Memory B cell (primary cell): ENCODE measurements at regions not wholly inside any gene's neighbourhood (a gene's known extent, or its start where the extent isn't known, plus 50 kb on each side); places are given as distances from the start of the nearest gene placed in this dataset.

Experiments
- ATAC-seq: fragments of 150-1000 bp; cut with Tn5 transposase; 2 replicates; pipeline ENCODE4 v1.10.0; 2021; ENCODE audit warnings: low read depth, mild to moderate bottlenecking, moderate library complexity
- DNase-seq, 2 donors: peaks; one replicate each; pipeline ENCODE4 v3.0.0; 2022; ENCODE audit warnings: low spot score in 2 of 2
- H3K27ac Mint-ChIP-seq: one replicate; pipeline ENCODE4 v1.8.0; 2022; ENCODE audit warnings: mild to moderate bottlenecking, moderate library complexity, mixed read lengths
- H3K27me3 Mint-ChIP-seq: one replicate; pipeline ENCODE4 v1.8.0; 2022; ENCODE audit warnings: mixed read lengths
- H3K36me3 Mint-ChIP-seq: one replicate; pipeline ENCODE4 v1.8.0; 2022; ENCODE audit warnings: mild to moderate bottlenecking, mixed read lengths
- H3K4me1 Mint-ChIP-seq: one replicate; pipeline ENCODE4 v1.8.0; 2022; ENCODE audit warnings: mixed read lengths
- H3K4me3 Mint-ChIP-seq: one replicate; pipeline ENCODE4 v1.8.0; 2022; ENCODE audit warnings: mild to moderate bottlenecking, moderate library complexity, mixed read lengths
- H3K9me3 Mint-ChIP-seq: one replicate; pipeline ENCODE4 v1.8.0; 2022; ENCODE audit warnings: mixed read lengths

- no peaks in the 10 kb centered on the region for H3K36me3 Mint-ChIP-seq
- peaks cover 8% of the 10 kb centered on the region for H3K4me1 Mint-ChIP-seq
- no peak overlapping the region for H3K27ac Mint-ChIP-seq
- no peaks in the 10 kb centered on the region for H3K9me3 Mint-ChIP-seq
- DNase-seq (no peak), ATAC-seq (peak; percentile 54)
- H3K4me3 Mint-ChIP-seq: no peak overlapping the region
- H3K27me3 Mint-ChIP-seq: no peaks in the 10 kb centered on the region
These were observed 498.2 kb downstream of the PYDC2 start for GRCh38 chr3:191958980-191959671.

- Mint-ChIP-seq H3K27me3 (no peaks in the 10 kb centered on the region), H3K4me1 (peaks cover 8% of the 10 kb centered on the region), H3K4me3 (no peak overlapping the region), H3K27ac (no peak overlapping the region), H3K9me3 (no peaks in the 10 kb centered on the region), H3K36me3 (no peaks in the 10 kb centered on the region)
- ATAC-seq: no peak
- no peak for DNase-seq
These were observed 499.0 kb downstream of the PYDC2 start for GRCh38 chr3:191959876-191960413.

GRCh38 chr3:191961022-191961421 lies 500.1 kb downstream of the PYDC2 start:
- Mint-ChIP-seq H3K4me3 (no peak overlapping the region), H3K4me1 (peaks cover 10% of the 10 kb centered on the region), H3K27ac (no peak overlapping the region), H3K36me3 (no peaks in the 10 kb centered on the region), H3K27me3 (no peaks in the 10 kb centered on the region), H3K9me3 (no peaks in the 10 kb centered on the region)
- ATAC-seq: no peak
- DNase-seq: no peak

- H3K27ac Mint-ChIP-seq: no peak overlapping the region
- DNase-seq (no peak), ATAC-seq (no peak)
- peaks cover 12% of the 10 kb centered on the region for H3K4me1 Mint-ChIP-seq
- no peak overlapping the region for H3K4me3 Mint-ChIP-seq
- H3K36me3 Mint-ChIP-seq: no peaks in the 10 kb centered on the region
- H3K27me3 Mint-ChIP-seq: no peaks in the 10 kb centered on the region
- H3K9me3 Mint-ChIP-seq: no peaks in the 10 kb centered on the region
These were observed 500.6 kb downstream of the PYDC2 start for GRCh38 chr3:191961529-191961928.

- no peaks in the 10 kb centered on the region for H3K9me3 Mint-ChIP-seq
- H3K27me3 Mint-ChIP-seq: no peaks in the 10 kb centered on the region
- H3K27ac Mint-ChIP-seq: no peak overlapping the region
- no peak overlapping the region for H3K4me3 Mint-ChIP-seq
- H3K36me3 Mint-ChIP-seq: no peaks in the 10 kb centered on the region
- DNase-seq: no peak
- peaks cover 12% of the 10 kb centered on the region for H3K4me1 Mint-ChIP-seq
- no peak for ATAC-seq
These were observed 501.4 kb downstream of the PYDC2 start for GRCh38 chr3:191962324-191962723.

- H3K27ac Mint-ChIP-seq: no peak overlapping the region
- H3K4me3 Mint-ChIP-seq: no peak overlapping the region
- H3K36me3 Mint-ChIP-seq: no peaks in the 10 kb centered on the region
- no peaks in the 10 kb centered on the region for H3K27me3 Mint-ChIP-seq
- ATAC-seq: no peak
- no peaks in the 10 kb centered on the region for H3K9me3 Mint-ChIP-seq
- no peak for DNase-seq
- H3K4me1 Mint-ChIP-seq: peaks cover 12% of the 10 kb centered on the region
These were observed 502.2 kb downstream of the PYDC2 start for GRCh38 chr3:191963182-191963581.

GRCh38 chr3:191966556-191966955 lies 505.6 kb downstream of the PYDC2 start:
- H3K4me3 Mint-ChIP-seq: no peak overlapping the region
- H3K4me1 Mint-ChIP-seq: peaks cover 3% of the 10 kb centered on the region
- H3K36me3 Mint-ChIP-seq: no peaks in the 10 kb centered on the region
- no peaks in the 10 kb centered on the region for H3K9me3 Mint-ChIP-seq
- no peak overlapping the region for H3K27ac Mint-ChIP-seq
- DNase-seq: no peak
- ATAC-seq: no peak
- no peaks in the 10 kb centered on the region for H3K27me3 Mint-ChIP-seq

- no peak for DNase-seq
- no peak for ATAC-seq
- no peak overlapping the region for H3K27ac Mint-ChIP-seq
- no peaks in the 10 kb centered on the region for H3K36me3 Mint-ChIP-seq
- H3K9me3 Mint-ChIP-seq: no peaks in the 10 kb centered on the region
- H3K4me3 Mint-ChIP-seq: no peak overlapping the region
- peaks cover 7% of the 10 kb centered on the region for H3K4me1 Mint-ChIP-seq
- H3K27me3 Mint-ChIP-seq: no peaks in the 10 kb centered on the region
These were observed 507.3 kb downstream of the PYDC2 start for GRCh38 chr3:191968299-191968698.

GRCh38 chr3:191972714-191973398 lies 511.9 kb downstream of the PYDC2 start:
- Mint-ChIP-seq H3K9me3 (peaks cover 2% of the 10 kb centered on the region), H3K27ac (no peak overlapping the region), H3K27me3 (no peaks in the 10 kb centered on the region), H3K4me1 (peaks cover 6% of the 10 kb centered on the region), H3K36me3 (no peaks in the 10 kb centered on the region), H3K4me3 (no peak overlapping the region)
- ATAC-seq: no peak
- DNase-seq: no peak

GRCh38 chr3:191973820-191974219 lies 512.9 kb downstream of the PYDC2 start:
- Mint-ChIP-seq H3K9me3 (peaks cover 2% of the 10 kb centered on the region), H3K4me1 (peaks cover 6% of the 10 kb centered on the region), H3K4me3 (no peak overlapping the region), H3K27ac (no peak overlapping the region), H3K27me3 (no peaks in the 10 kb centered on the region), H3K36me3 (no peaks in the 10 kb centered on the region)
- ATAC-seq (no peak), DNase-seq (no peak)

GRCh38 chr3:191975936-191976335 lies 515.0 kb downstream of the PYDC2 start:
- peaks cover 7% of the 10 kb centered on the region for H3K9me3 Mint-ChIP-seq
- ATAC-seq (no peak), DNase-seq (no peak)
- no peak overlapping the region for H3K4me3 Mint-ChIP-seq
- peaks cover 6% of the 10 kb centered on the region for H3K4me1 Mint-ChIP-seq
- no peaks in the 10 kb centered on the region for H3K27me3 Mint-ChIP-seq
- H3K27ac Mint-ChIP-seq: no peak overlapping the region
- H3K36me3 Mint-ChIP-seq: peaks cover 2% of the 10 kb centered on the region

- H3K36me3 Mint-ChIP-seq: peaks cover 2% of the 10 kb centered on the region
- peaks cover 7% of the 10 kb centered on the region for H3K9me3 Mint-ChIP-seq
- peaks cover 2% of the 10 kb centered on the region for H3K4me1 Mint-ChIP-seq
- H3K4me3 Mint-ChIP-seq: no peak overlapping the region
- no peak overlapping the region for H3K27ac Mint-ChIP-seq
- ATAC-seq (no peak), DNase-seq (no peak)
- H3K27me3 Mint-ChIP-seq: no peaks in the 10 kb centered on the region
These were observed 519.5 kb downstream of the PYDC2 start for GRCh38 chr3:191980443-191980842.

GRCh38 chr3:191982481-191982880 lies 521.5 kb downstream of the PYDC2 start:
- H3K9me3 Mint-ChIP-seq: peaks cover 7% of the 10 kb centered on the region
- H3K27me3 Mint-ChIP-seq: no peaks in the 10 kb centered on the region
- ATAC-seq (no peak), DNase-seq (no peak)
- no peak overlapping the region for H3K27ac Mint-ChIP-seq
- no peak overlapping the region for H3K4me3 Mint-ChIP-seq
- peaks cover 2% of the 10 kb centered on the region for H3K36me3 Mint-ChIP-seq
- H3K4me1 Mint-ChIP-seq: no peaks in the 10 kb centered on the region

- Mint-ChIP-seq H3K4me1 (no peaks in the 10 kb centered on the region), H3K36me3 (no peaks in the 10 kb centered on the region), H3K27me3 (no peaks in the 10 kb centered on the region), H3K9me3 (no peaks in the 10 kb centered on the region), H3K4me3 (no peak overlapping the region), H3K27ac (no peak overlapping the region)
- ATAC-seq (no peak), DNase-seq (no peak)
These were observed 524.7 kb downstream of the PYDC2 start for GRCh38 chr3:191985691-191986090.
